Astrocyte (in vitro differentiated cells and primary cell): ENCODE measurements at regions not wholly inside any gene's neighbourhood (a gene's known extent, or its start where the extent isn't known, plus 50 kb on each side); places are given as distances from the start of the nearest gene placed in this dataset.

ENCODE experiments used
- DNase-seq: peaks from one replicate; pipeline ENCODE4 v3.0.0-alpha.2; 2010; ENCODE audit warnings: low read depth
- FAIRE-seq: peaks from 2 replicates; lab custom pipeline; 2011; peaks lifted over from hg19 to GRCh38; lab: Jason Lieb, UNC
- H2AFZ ChIP-seq: 2 replicates; pipeline ENCODE4 v1.6.0; 2012; ENCODE audit warnings: low read depth, low read length, inconsistent platforms
- H3K27ac ChIP-seq: 2 replicates; pipeline ENCODE4 v1.5.1; 2011; ENCODE audit warnings: low read depth, low read length, inconsistent platforms
- H3K27me3 ChIP-seq: 2 replicates; pipeline ENCODE4 v1.6.0; 2011; ENCODE audit warnings: low read length, inconsistent platforms; ENCODE audit not compliant: insufficient read depth
- H3K36me3 ChIP-seq: 2 replicates; pipeline ENCODE4 v1.5.1; 2011; ENCODE audit warnings: low read length, inconsistent platforms; ENCODE audit not compliant: insufficient read depth
- H3K4me1 ChIP-seq: 2 replicates; pipeline ENCODE4 v1.5.1; 2011; ENCODE audit warnings: low read length, inconsistent platforms; ENCODE audit not compliant: insufficient read depth
- H3K4me2 ChIP-seq: 2 replicates; pipeline ENCODE4 v1.6.0; 2012; ENCODE audit warnings: low read length, inconsistent platforms
- H3K4me3 ChIP-seq: 2 replicates; pipeline ENCODE4 v1.5.1; 2011; ENCODE audit warnings: low read depth, mild to moderate bottlenecking, low read length, inconsistent platforms; ENCODE audit not compliant: insufficient read depth
- H3K79me2 ChIP-seq: 2 replicates; pipeline ENCODE4 v1.6.0; 2012; ENCODE audit warnings: mild to moderate bottlenecking, low read length, inconsistent platforms; ENCODE audit not compliant: insufficient read depth
- H3K9ac ChIP-seq: 2 replicates; pipeline ENCODE4 v1.6.0; 2012; ENCODE audit warnings: mild to moderate bottlenecking, low read length, inconsistent platforms
- H3K9me3 ChIP-seq: 2 replicates; pipeline ENCODE4 v1.5.1; 2012; ENCODE audit warnings: low read depth, mild to moderate bottlenecking, low read length, inconsistent platforms; ENCODE audit not compliant: insufficient read depth
- H4K20me1 ChIP-seq: 2 replicates; pipeline ENCODE4 v1.6.0; 2012; ENCODE audit warnings: low read length, inconsistent platforms; ENCODE audit not compliant: insufficient read depth
- H3K27ac Mint-ChIP-seq: one replicate; pipeline ENCODE4 v1.8.0; 2021; ENCODE audit warnings: mild to moderate bottlenecking, mixed read lengths; ENCODE audit not compliant: unreplicated experiment
- H3K27me3 Mint-ChIP-seq: one replicate; pipeline ENCODE4 v1.8.0; 2021; ENCODE audit warnings: low read depth, mixed read lengths; ENCODE audit not compliant: unreplicated experiment
- H3K36me3 Mint-ChIP-seq: one replicate; pipeline ENCODE4 v1.8.0; 2021; ENCODE audit warnings: low read depth, mixed read lengths; ENCODE audit not compliant: unreplicated experiment
- H3K4me1 Mint-ChIP-seq: one replicate; pipeline ENCODE4 v1.8.0; 2021; ENCODE audit warnings: low read depth, mixed read lengths; ENCODE audit not compliant: unreplicated experiment
- H3K4me3 Mint-ChIP-seq: one replicate; pipeline ENCODE4 v1.8.0; 2021; ENCODE audit warnings: mild to moderate bottlenecking, moderate library complexity, mixed read lengths; ENCODE audit not compliant: unreplicated experiment
- H3K9me3 Mint-ChIP-seq: one replicate; pipeline ENCODE4 v1.8.0; 2021; ENCODE audit warnings: mild to moderate bottlenecking, mixed read lengths; ENCODE audit not compliant: unreplicated experiment
- EZH2 ChIP-seq: IDR thresholded peaks from 2 replicates; pipeline ENCODE4 v1.6.1; 2012; ENCODE audit warnings: mild to moderate bottlenecking, low read length, inconsistent platforms; ENCODE audit not compliant: insufficient read depth
- TF ChIP-seq, protein P1 (sequence below): IDR thresholded peaks from 2 replicates; pipeline ENCODE4 v1.5.1; 2011; ENCODE audit warnings: low read depth, mild to moderate bottlenecking, inconsistent platforms, low read length, moderate library complexity; ENCODE audit not compliant: insufficient read depth

DNA sequence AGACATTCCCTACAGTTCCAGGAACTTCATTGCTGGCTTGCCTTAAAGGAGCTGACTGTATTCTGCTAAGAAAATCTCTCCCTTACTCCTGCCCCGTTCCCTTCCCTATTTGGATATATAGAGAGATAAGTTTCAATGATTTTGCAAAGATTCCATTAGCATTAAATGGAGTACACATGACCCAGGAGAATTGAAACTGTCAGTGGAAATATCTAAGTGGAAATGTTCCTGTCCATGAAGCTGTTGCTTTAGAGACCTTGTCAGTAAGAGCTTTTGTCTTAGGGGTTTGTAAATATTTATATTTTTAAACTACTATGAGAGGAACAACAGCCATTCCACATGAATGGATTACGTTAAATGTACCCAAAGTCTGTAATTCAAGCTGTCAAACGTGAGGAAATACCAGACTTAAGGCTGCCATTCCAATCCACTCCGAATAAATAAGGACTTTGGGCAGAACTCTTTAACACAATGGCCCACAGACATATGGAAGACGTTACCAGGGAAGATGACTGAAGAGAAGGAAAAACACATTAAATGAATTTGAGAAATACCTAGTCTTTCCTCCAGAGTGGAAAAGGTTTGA is 387.1 kb upstream of the PAPPA start:
- no peaks in the 10 kb centered on the region for H3K4me1 ChIP-seq
- H3K4me1 Mint-ChIP-seq = peaks cover 4% of the 10 kb centered on the region
- no peak overlapping the region for H3K27ac ChIP-seq
- H3K9ac ChIP-seq = no peak overlapping the region
- H3K9me3 Mint-ChIP-seq = peaks cover 1% of the 10 kb centered on the region
- H3K36me3 ChIP-seq = no peaks in the 10 kb centered on the region
- no peak overlapping the region for H3K4me2 ChIP-seq
- no peak for DNase-seq
- no peaks in the 10 kb centered on the region for H3K27me3 Mint-ChIP-seq
- no peaks in the 10 kb centered on the region for H4K20me1 ChIP-seq
- H3K27ac Mint-ChIP-seq = no peak overlapping the region
- H3K27me3 ChIP-seq = no peaks in the 10 kb centered on the region
- H3K4me3 Mint-ChIP-seq = no peak overlapping the region
- H3K79me2 ChIP-seq = no peaks in the 10 kb centered on the region
- H3K9me3 ChIP-seq = no peaks in the 10 kb centered on the region
- H3K36me3 Mint-ChIP-seq = no peaks in the 10 kb centered on the region
- no peak for TF ChIP-seq EZH2
- TF ChIP-seq, protein P1, sequence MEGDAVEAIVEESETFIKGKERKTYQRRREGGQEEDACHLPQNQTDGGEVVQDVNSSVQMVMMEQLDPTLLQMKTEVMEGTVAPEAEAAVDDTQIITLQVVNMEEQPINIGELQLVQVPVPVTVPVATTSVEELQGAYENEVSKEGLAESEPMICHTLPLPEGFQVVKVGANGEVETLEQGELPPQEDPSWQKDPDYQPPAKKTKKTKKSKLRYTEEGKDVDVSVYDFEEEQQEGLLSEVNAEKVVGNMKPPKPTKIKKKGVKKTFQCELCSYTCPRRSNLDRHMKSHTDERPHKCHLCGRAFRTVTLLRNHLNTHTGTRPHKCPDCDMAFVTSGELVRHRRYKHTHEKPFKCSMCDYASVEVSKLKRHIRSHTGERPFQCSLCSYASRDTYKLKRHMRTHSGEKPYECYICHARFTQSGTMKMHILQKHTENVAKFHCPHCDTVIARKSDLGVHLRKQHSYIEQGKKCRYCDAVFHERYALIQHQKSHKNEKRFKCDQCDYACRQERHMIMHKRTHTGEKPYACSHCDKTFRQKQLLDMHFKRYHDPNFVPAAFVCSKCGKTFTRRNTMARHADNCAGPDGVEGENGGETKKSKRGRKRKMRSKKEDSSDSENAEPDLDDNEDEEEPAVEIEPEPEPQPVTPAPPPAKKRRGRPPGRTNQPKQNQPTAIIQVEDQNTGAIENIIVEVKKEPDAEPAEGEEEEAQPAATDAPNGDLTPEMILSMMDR = no peak
- no peak for FAIRE-seq
- no peak overlapping the region for H3K4me3 ChIP-seq
- no peak overlapping the region for H2AFZ ChIP-seq

DNA sequence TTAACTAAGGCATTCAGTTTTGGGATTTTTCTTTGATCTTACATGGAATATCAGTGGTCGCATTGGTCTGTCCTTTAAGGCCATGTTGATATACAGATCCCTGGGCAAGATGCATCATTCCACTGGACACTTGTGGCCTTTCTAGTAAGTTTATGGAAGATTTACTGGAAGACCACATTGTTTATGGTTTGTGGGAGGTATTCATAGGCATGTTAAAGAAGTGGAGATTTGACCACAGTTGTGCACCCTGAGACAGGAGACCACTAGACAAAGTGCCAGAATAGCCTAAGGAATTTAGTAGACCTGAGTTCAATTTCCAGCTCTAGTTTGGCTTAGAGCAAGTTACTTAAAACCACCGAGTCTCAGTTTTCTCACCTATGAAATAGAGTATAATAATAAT is 383.1 kb upstream of the PAPPA start:
- H3K27ac ChIP-seq = no peak overlapping the region
- no peaks in the 10 kb centered on the region for H3K27me3 ChIP-seq
- DNase-seq (peak; percentile 27), FAIRE-seq (no peak)
- no peak overlapping the region for H3K9ac ChIP-seq
- no peaks in the 10 kb centered on the region for H3K36me3 ChIP-seq
- H3K4me1 ChIP-seq = no peaks in the 10 kb centered on the region
- H2AFZ ChIP-seq = no peak overlapping the region
- Mint-ChIP-seq H3K36me3 (no peaks in the 10 kb centered on the region), H3K27me3 (no peaks in the 10 kb centered on the region), H3K9me3 (no peaks in the 10 kb centered on the region), H3K4me3 (no peak overlapping the region), H3K4me1 (peaks cover 9% of the 10 kb centered on the region), H3K27ac (no peak overlapping the region)
- TF ChIP-seq EZH2 = no peak
- TF ChIP-seq, protein P1 = no peak
- no peaks in the 10 kb centered on the region for H4K20me1 ChIP-seq
- H3K79me2 ChIP-seq = no peaks in the 10 kb centered on the region
- H3K4me2 ChIP-seq = no peak overlapping the region
- H3K9me3 ChIP-seq = no peaks in the 10 kb centered on the region
- no peak overlapping the region for H3K4me3 ChIP-seq

DNA sequence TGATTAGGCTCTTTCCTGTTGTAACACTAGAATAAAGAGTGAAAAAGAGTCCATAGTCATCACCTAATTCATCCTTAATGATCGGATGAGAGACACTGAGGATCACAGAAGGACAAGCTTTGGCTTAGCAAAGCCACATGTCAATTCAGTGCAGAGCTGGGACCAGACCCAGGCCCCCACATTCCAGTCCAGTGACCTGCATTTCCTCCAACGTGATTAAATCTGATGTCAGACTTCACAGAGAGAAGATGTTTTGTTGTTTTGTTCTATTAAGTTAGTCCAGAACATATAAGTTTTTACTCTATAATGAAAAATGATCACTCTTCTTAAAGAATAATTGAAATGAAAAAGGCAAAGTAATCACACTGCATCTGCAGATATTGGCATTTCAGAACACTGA is 377.9 kb upstream of the PAPPA start:
- FAIRE-seq = no peak
- H3K9me3 Mint-ChIP-seq = no peaks in the 10 kb centered on the region
- no peaks in the 10 kb centered on the region for H3K79me2 ChIP-seq
- H3K27ac Mint-ChIP-seq = no peak overlapping the region
- peaks cover 4% of the 10 kb centered on the region for H3K27me3 Mint-ChIP-seq
- H3K4me3 ChIP-seq = no peak overlapping the region
- H3K27ac ChIP-seq = no peak overlapping the region
- no peaks in the 10 kb centered on the region for H3K36me3 ChIP-seq
- no peak for DNase-seq
- H3K9ac ChIP-seq = no peak overlapping the region
- H3K4me1 Mint-ChIP-seq = peaks cover 8% of the 10 kb centered on the region
- H2AFZ ChIP-seq = no peak overlapping the region
- no peak overlapping the region for H3K4me2 ChIP-seq
- H4K20me1 ChIP-seq = no peaks in the 10 kb centered on the region
- H3K4me1 ChIP-seq = no peaks in the 10 kb centered on the region
- TF ChIP-seq, protein P1 = no peak
- no peak for TF ChIP-seq EZH2
- H3K4me3 Mint-ChIP-seq = no peak overlapping the region
- H3K36me3 Mint-ChIP-seq = no peaks in the 10 kb centered on the region
- H3K27me3 ChIP-seq = no peaks in the 10 kb centered on the region
- H3K9me3 ChIP-seq = no peaks in the 10 kb centered on the region
